ENCODE measurements at regions not wholly inside any gene's neighbourhood (a gene's known extent, or its start where the extent isn't known, plus 50 kb on each side); places are given as distances from the start of the nearest gene placed in this dataset.

DNA sequence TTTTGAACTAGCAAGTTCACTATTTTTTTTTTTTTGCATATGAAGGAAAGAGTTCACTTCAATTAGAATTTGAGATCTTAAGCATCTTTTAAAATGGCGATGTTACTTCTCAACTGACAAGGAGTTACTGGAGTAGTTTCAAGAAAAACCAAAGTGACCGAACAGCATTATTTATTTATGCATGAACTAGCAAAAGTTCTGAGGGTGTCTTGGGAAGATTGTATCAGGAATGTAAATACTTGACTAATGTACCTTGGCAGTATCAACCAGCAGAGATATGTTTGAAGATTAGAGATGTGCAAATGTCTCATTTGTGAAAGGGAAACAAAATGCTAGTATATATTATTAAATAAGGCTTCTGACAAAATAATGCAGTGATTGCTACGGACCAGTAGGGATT is 203.9 kb downstream of the KBTBD8 start:
- H3K27ac ChIP-seq (ENCODE audit: insufficient read depth, low read length): no peak overlapping the region
- no peak overlapping the region for H2BK20ac ChIP-seq (ENCODE audit: low read depth, low read length)
- no peak overlapping the region for H2BK120ac ChIP-seq (ENCODE audit: low read depth, low read length)
- DNase-seq: no peak
- H4K5ac ChIP-seq (ENCODE audit: low read depth, low read length): no peak overlapping the region
- ChIA-PET CTCF (no interaction called here), POLR2A (ENCODE audit: unreplicated experiment) (no interaction called here)
- H2BK5ac ChIP-seq (ENCODE audit: low read depth, low read length, poor library complexity, severe bottlenecking): no peak overlapping the region
- H3K56ac ChIP-seq (ENCODE audit: extremely low read depth, insufficient read depth, low read length): no peak overlapping the region
- no peak overlapping the region for H4K91ac ChIP-seq (ENCODE audit: insufficient read depth, low read depth, low read length)
- H3K9me1 ChIP-seq (ENCODE audit: insufficient read depth, low read length): no peaks in the 10 kb centered on the region
- no peaks in the 10 kb centered on the region for H3K27me3 ChIP-seq (ENCODE audit: control insufficient read depth, insufficient read depth, low read length)
- no peak overlapping the region for H3K4me3 ChIP-seq (ENCODE audit: insufficient read depth, low read depth, low read length)
- H3K4me1 ChIP-seq (ENCODE audit: control insufficient read depth, insufficient read depth, low read length): no peaks in the 10 kb centered on the region
- H2AFZ ChIP-seq (replicated peaks; ENCODE audit: low read length, poor library complexity): no peak overlapping the region
- no peak overlapping the region for H2BK15ac ChIP-seq (ENCODE audit: low read depth, low read length)
- no peak for TF ChIP-seq CHD1 (IDR thresholded peaks at IDR 0.05; ENCODE audit: low read depth, low read length)
- TF ChIP-seq RCOR1 (IDR thresholded peaks at IDR 0.05; ENCODE audit: insufficient replicate concordance, low read length): no peak
- TF ChIP-seq, protein P1, sequence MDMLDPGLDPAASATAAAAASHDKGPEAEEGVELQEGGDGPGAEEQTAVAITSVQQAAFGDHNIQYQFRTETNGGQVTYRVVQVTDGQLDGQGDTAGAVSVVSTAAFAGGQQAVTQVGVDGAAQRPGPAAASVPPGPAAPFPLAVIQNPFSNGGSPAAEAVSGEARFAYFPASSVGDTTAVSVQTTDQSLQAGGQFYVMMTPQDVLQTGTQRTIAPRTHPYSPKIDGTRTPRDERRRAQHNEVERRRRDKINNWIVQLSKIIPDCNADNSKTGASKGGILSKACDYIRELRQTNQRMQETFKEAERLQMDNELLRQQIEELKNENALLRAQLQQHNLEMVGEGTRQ (IDR thresholded peaks at IDR 0.05; ENCODE audit: low read depth, low read length): no peak
- TF ChIP-seq, protein P2, sequence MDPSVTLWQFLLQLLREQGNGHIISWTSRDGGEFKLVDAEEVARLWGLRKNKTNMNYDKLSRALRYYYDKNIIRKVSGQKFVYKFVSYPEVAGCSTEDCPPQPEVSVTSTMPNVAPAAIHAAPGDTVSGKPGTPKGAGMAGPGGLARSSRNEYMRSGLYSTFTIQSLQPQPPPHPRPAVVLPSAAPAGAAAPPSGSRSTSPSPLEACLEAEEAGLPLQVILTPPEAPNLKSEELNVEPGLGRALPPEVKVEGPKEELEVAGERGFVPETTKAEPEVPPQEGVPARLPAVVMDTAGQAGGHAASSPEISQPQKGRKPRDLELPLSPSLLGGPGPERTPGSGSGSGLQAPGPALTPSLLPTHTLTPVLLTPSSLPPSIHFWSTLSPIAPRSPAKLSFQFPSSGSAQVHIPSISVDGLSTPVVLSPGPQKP (IDR thresholded peaks at IDR 0.05; ENCODE audit: borderline replicate concordance, low read depth, low read length): no peak
- no peak for TF ChIP-seq SMC3 (IDR thresholded peaks at IDR 0.05; ENCODE audit: low read depth, low read length)
- TF ChIP-seq NFE2L2 (IDR thresholded peaks at IDR 0.05; ENCODE audit: low read depth, low read length): no peak
- TF ChIP-seq MXI1 (IDR thresholded peaks at IDR 0.05; ENCODE audit: borderline replicate concordance, low read depth, low read length): no peak
- no peak for TF ChIP-seq CEBPB (IDR thresholded peaks at IDR 0.05; ENCODE audit: low read depth, low read length)
- no peak for TF ChIP-seq MAFK (IDR thresholded peaks at IDR 0.05; ENCODE audit: low read depth, low read length)
- TF ChIP-seq, protein P3, sequence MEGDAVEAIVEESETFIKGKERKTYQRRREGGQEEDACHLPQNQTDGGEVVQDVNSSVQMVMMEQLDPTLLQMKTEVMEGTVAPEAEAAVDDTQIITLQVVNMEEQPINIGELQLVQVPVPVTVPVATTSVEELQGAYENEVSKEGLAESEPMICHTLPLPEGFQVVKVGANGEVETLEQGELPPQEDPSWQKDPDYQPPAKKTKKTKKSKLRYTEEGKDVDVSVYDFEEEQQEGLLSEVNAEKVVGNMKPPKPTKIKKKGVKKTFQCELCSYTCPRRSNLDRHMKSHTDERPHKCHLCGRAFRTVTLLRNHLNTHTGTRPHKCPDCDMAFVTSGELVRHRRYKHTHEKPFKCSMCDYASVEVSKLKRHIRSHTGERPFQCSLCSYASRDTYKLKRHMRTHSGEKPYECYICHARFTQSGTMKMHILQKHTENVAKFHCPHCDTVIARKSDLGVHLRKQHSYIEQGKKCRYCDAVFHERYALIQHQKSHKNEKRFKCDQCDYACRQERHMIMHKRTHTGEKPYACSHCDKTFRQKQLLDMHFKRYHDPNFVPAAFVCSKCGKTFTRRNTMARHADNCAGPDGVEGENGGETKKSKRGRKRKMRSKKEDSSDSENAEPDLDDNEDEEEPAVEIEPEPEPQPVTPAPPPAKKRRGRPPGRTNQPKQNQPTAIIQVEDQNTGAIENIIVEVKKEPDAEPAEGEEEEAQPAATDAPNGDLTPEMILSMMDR (conservative IDR thresholded peaks at IDR 0.05; ENCODE audit: low read depth, low read length): no peak
- no peak for TF ChIP-seq RFX5 (IDR thresholded peaks at IDR 0.05; ENCODE audit: low read depth, low read length)
- no peak for TF ChIP-seq MAZ (IDR thresholded peaks at IDR 0.05; ENCODE audit: borderline replicate concordance, low read depth, low read length)
- TF ChIP-seq RAD21 (IDR thresholded peaks at IDR 0.05; ENCODE audit: low read length): no peak
- TF ChIP-seq BHLHE40 (IDR thresholded peaks at IDR 0.05; ENCODE audit: low read depth, low read length): no peak
- TF ChIP-seq FOS (IDR thresholded peaks at IDR 0.05; ENCODE audit: low read depth, low read length): no peak
- no peaks in the 10 kb centered on the region for H3K36me3 ChIP-seq (ENCODE audit: control insufficient read depth, insufficient read depth, low read length)
- no peak overlapping the region for H3K4me2 ChIP-seq (ENCODE audit: low read depth, low read length)
- dilution Hi-C loops (cut with HindIII; ENCODE audit: low sequenced_read_pairs, unreplicated experiment): no loop called here
- no TSS peak for BruUV-seq (replicated peaks)
- no peak overlapping the region for H3K23ac ChIP-seq (ENCODE audit: low read depth, low read length)
- no peak for ATAC-seq (ENCODE audit: low read depth)
- H2AK5ac ChIP-seq (ENCODE audit: low read depth, low read length): no peak overlapping the region
- intact Hi-C loops (cut with micrococcal nuclease): no loop called here
- H3K9me3 ChIP-seq (ENCODE audit: control insufficient read depth, insufficient read depth, low read length): no peaks in the 10 kb centered on the region
- no peak overlapping the region for H3K4ac ChIP-seq (ENCODE audit: low read depth, low read length)
- H3K18ac ChIP-seq (ENCODE audit: low read depth, low read length): no peak overlapping the region
- WGBS, 2 experiments (ENCODE audit: extremely low coverage in 2 of 2, insufficient read length in 1 of 2): no CpG with 5 or more reads among the region's 3 CpGs
- in situ Hi-C loops (cut with MboI; ENCODE audit: low sequenced_read_pairs): no loop called here
- no peak overlapping the region for H4K8ac ChIP-seq (ENCODE audit: low read depth in 2 of 2, low read length in 2 of 2)
- H3K9ac ChIP-seq (ENCODE audit: low read depth, low read length): no peak overlapping the region
- no peaks in the 10 kb centered on the region for H4K20me1 ChIP-seq (ENCODE audit: insufficient read depth, low read length)
- H2AK9ac ChIP-seq (replicated peaks; ENCODE audit: low read depth, low read length, poor library complexity): no peak overlapping the region
- no peaks in the 10 kb centered on the region for H3K79me1 ChIP-seq (ENCODE audit: low read depth in 1 of 2, low read length in 2 of 2)
- H3K14ac ChIP-seq (replicated peaks; ENCODE audit: low read depth, low read length): no peak overlapping the region
